ENCODE measurements at regions not wholly inside any gene's neighbourhood (a gene's known extent, or its start where the extent isn't known, plus 50 kb on each side); places are given as distances from the start of the nearest gene placed in this dataset.

GRCh38 chr15:96109820-96110219, 220.7 kb upstream of the NR2F2 start (continued):
- TF ChIP-seq, protein P1, sequence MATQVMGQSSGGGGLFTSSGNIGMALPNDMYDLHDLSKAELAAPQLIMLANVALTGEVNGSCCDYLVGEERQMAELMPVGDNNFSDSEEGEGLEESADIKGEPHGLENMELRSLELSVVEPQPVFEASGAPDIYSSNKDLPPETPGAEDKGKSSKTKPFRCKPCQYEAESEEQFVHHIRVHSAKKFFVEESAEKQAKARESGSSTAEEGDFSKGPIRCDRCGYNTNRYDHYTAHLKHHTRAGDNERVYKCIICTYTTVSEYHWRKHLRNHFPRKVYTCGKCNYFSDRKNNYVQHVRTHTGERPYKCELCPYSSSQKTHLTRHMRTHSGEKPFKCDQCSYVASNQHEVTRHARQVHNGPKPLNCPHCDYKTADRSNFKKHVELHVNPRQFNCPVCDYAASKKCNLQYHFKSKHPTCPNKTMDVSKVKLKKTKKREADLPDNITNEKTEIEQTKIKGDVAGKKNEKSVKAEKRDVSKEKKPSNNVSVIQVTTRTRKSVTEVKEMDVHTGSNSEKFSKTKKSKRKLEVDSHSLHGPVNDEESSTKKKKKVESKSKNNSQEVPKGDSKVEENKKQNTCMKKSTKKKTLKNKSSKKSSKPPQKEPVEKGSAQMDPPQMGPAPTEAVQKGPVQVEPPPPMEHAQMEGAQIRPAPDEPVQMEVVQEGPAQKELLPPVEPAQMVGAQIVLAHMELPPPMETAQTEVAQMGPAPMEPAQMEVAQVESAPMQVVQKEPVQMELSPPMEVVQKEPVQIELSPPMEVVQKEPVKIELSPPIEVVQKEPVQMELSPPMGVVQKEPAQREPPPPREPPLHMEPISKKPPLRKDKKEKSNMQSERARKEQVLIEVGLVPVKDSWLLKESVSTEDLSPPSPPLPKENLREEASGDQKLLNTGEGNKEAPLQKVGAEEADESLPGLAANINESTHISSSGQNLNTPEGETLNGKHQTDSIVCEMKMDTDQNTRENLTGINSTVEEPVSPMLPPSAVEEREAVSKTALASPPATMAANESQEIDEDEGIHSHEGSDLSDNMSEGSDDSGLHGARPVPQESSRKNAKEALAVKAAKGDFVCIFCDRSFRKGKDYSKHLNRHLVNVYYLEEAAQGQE (IDR thresholded peaks at IDR 0.05; ENCODE audit: unreplicated experiment), result no peak
- no peak for TF ChIP-seq ETS1 (IDR thresholded peaks at IDR 0.05)

DNA sequence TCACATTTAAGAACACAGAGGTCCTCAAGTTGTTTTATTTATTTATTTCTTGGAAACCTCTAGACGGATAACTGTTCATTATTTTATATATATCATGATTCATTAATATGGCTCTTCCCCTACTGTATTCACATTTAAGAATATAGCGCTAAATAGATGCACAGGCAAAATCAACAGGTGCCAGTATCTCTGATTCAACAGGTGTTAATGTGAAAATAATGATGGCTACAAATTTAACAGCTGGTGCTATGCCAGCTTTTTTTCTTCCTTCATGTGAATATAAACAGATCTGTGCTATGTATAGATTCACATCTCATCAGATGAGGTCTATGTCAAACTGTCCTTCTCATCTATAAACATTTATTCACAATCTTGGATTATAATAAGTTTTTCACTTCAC, 218.5 kb upstream of the NR2F2 start:
- ATAC-seq (no peak), DNase-seq (ENCODE audit: low spot score) (no peak)
- TF ChIP-seq POLR2AphosphoS5 (IDR thresholded peaks at IDR 0.05; ENCODE audit: low read depth), result no peak
- no peak for TF ChIP-seq ETS1 (IDR thresholded peaks at IDR 0.05)
- no peak for TF ChIP-seq ZNF462 (CRISPR knock-in tag; IDR thresholded peaks at IDR 0.05)
- TF ChIP-seq, protein P1 (IDR thresholded peaks at IDR 0.05; ENCODE audit: unreplicated experiment), result no peak
- no peak for TF ChIP-seq STAT1 (IDR thresholded peaks at IDR 0.05; ENCODE audit: unreplicated experiment)
- no peak for TF ChIP-seq EZH2 (IDR thresholded peaks at IDR 0.05; ENCODE audit: low read depth, unreplicated experiment)
- TF ChIP-seq ZNF114 (CRISPR knock-in tag; IDR thresholded peaks at IDR 0.05), result no peak
- TF ChIP-seq NANOG (IDR thresholded peaks at IDR 0.05; ENCODE audit: borderline replicate concordance), result no peak
- no peak for TF ChIP-seq JUNB (IDR thresholded peaks at IDR 0.05; ENCODE audit: unreplicated experiment)
- H3K27me3 ChIP-seq (ENCODE audit: insufficient read depth), result no peaks in the 10 kb centered on the region
- H3K27ac Mint-ChIP-seq, result no peak overlapping the region
- no peak overlapping the region for H3K4me2 ChIP-seq
- no peaks in the 10 kb centered on the region for H3K36me3 Mint-ChIP-seq (ENCODE audit: low read depth)
- no peak overlapping the region for H2AFZ ChIP-seq
- H3K27ac ChIP-seq (ENCODE audit: low read depth), result no peak overlapping the region
- H4K20me1 ChIP-seq (replicated peaks; ENCODE audit: insufficient read depth), result no peaks in the 10 kb centered on the region
- H3K9me3 Mint-ChIP-seq, result no peaks in the 10 kb centered on the region
- H3K4me1 Mint-ChIP-seq, result peaks cover 3% of the 10 kb centered on the region; the same call in 2 of the 3 replicates
- H3K79me2 ChIP-seq (replicated peaks; ENCODE audit: insufficient read depth), result no peaks in the 10 kb centered on the region
- H3K9me2 ChIP-seq (ENCODE audit: insufficient read depth), result peaks cover 3% of the 10 kb centered on the region; the same call in 1 of the 2 replicates
- no peaks in the 10 kb centered on the region for H3K4me1 ChIP-seq (ENCODE audit: insufficient read depth)
- no peak overlapping the region for H3K4me3 Mint-ChIP-seq
- H3K27me3 Mint-ChIP-seq (ENCODE audit: insufficient read depth, low read depth, poor library complexity), result peaks cover 2% of the 10 kb centered on the region
- H3K36me3 ChIP-seq (ENCODE audit: insufficient read depth), result no peaks in the 10 kb centered on the region
- no peaks in the 10 kb centered on the region for H3F3A ChIP-seq (replicated peaks; ENCODE audit: low read depth)
- H3K4me3 ChIP-seq, result no peak overlapping the region
